T-cell (primary cell): ENCODE measurements at regions not wholly inside any gene's neighbourhood (a gene's known extent, or its start where the extent isn't known, plus 50 kb on each side); places are given as distances from the start of the nearest gene placed in this dataset.

ENCODE experiments used
- ATAC-seq, 4 experiments: fragments of 200-7000 bp in 3 of 4; fragments of 150-1000 bp in 1 of 4; cut with Tn5 transposase; replicated peaks in 1 of 4; 1 replicate in 3 of 4; 2 replicates in 1 of 4; pipeline ENCODE4 v1.10.0; 2021; ENCODE audit warnings: moderate library complexity in 3 of 4, mild to moderate bottlenecking in 2 of 4, moderate number of reproducible peaks in 1 of 4
- CTCF ChIA-PET, 2 donors: fragments of 300-600 bp; sonication (Branson Sonifier 250); formaldehyde crosslinking; loops; one replicate each; lab custom pipeline; 2022; ENCODE audit warnings: antibody characterized with exemption in 2 of 2; lab: Charles Lee
- POLR2A ChIA-PET, 2 donors: fragments of 300-600 bp; sonication (Branson Sonifier 250); formaldehyde crosslinking; loops; one replicate each; lab custom pipeline; 2022; ENCODE audit warnings: antibody characterized with exemption in 2 of 2; lab: Charles Lee
- DNase-seq, 35 experiments: peaks; one replicate each; pipeline versions ENCODE4 v3.0.0 to v3.0.0-alpha.2; 2013 to 2023
- H3K27ac ChIP-seq: one replicate; pipeline ENCODE4 v1.5.1; 2013; ENCODE audit warnings: low read length
- H3K27me3 ChIP-seq, 2 experiments: replicated peaks in 1 of 2; 1 replicate in 1 of 2; 2 replicates in 1 of 2; pipeline versions ENCODE4 v1.6.1 to v1.7.0; 2013; ENCODE audit warnings: low read length in 1 of 2, mixed read lengths in 1 of 2; ENCODE audit not compliant: control insufficient read depth in 2 of 2, insufficient read depth in 2 of 2; ENCODE audit errors: extremely low read depth in 1 of 2
- H3K36me3 ChIP-seq, 2 donors: 1 replicate in 1 of 2; 2 replicates in 1 of 2; pipeline versions ENCODE4 v1.6.1 to v1.7.0; 2013; ENCODE audit warnings: low read length in 1 of 2; ENCODE audit not compliant: control insufficient read depth in 2 of 2, insufficient read depth in 1 of 2; ENCODE audit errors: extremely low read depth in 1 of 2
- H3K4me1 ChIP-seq, 2 experiments: 1 replicate in 1 of 2; 2 replicates in 1 of 2; pipeline versions ENCODE4 v1.6.1 to v1.7.0; 2013; ENCODE audit warnings: low read length in 2 of 2, mixed read lengths in 1 of 2; ENCODE audit not compliant: insufficient read depth in 2 of 2, control insufficient read depth in 1 of 2; ENCODE audit errors: extremely low read depth in 1 of 2
- H3K4me3 ChIP-seq, 2 donors: 1 replicate in 1 of 2; 2 replicates in 1 of 2; pipeline versions ENCODE4 v1.5.1 to v1.7.0; 2013; ENCODE audit warnings: mild to moderate bottlenecking in 2 of 2, low read length in 1 of 2, moderate library complexity in 1 of 2; ENCODE audit not compliant: control insufficient read depth in 1 of 2; ENCODE audit errors: extremely low read depth in 1 of 2
- H3K9me3 ChIP-seq: 2 replicates; pipeline ENCODE4 v1.7.0; 2013
- H3K27ac Mint-ChIP-seq, 2 donors: one replicate each; pipeline ENCODE4 v1.8.0; 2020 to 2021; ENCODE audit warnings: mild to moderate bottlenecking in 2 of 2, mixed read lengths in 2 of 2
- H3K27me3 Mint-ChIP-seq, 2 donors: one replicate each; pipeline ENCODE4 v1.8.0; 2021 to 2022; ENCODE audit warnings: mixed read lengths in 2 of 2
- H3K36me3 Mint-ChIP-seq: one replicate; pipeline ENCODE4 v1.8.0; 2021; ENCODE audit warnings: mixed read lengths
- H3K4me1 Mint-ChIP-seq, 3 donors: one replicate each; pipeline ENCODE4 v1.8.0; 2020 to 2022; ENCODE audit warnings: mixed read lengths in 3 of 3, mild to moderate bottlenecking in 1 of 3
- H3K4me3 Mint-ChIP-seq, 3 donors: one replicate each; pipeline ENCODE4 v1.8.0; 2020 to 2022; ENCODE audit warnings: mild to moderate bottlenecking in 3 of 3, mixed read lengths in 3 of 3, moderate library complexity in 3 of 3
- H3K9me3 Mint-ChIP-seq, 3 donors: one replicate each; pipeline ENCODE4 v1.8.0; 2020 to 2022; ENCODE audit warnings: mixed read lengths in 3 of 3
- WGBS: methylation state at CpG from one replicate; pipeline ENCODE4 v1.1.5; 2013; ENCODE audit warnings: missing lambda C conversion rate; ENCODE audit not compliant: insufficient coverage; 5-methylcytosine and 5-hydroxymethylcytosine counted together

DNA sequence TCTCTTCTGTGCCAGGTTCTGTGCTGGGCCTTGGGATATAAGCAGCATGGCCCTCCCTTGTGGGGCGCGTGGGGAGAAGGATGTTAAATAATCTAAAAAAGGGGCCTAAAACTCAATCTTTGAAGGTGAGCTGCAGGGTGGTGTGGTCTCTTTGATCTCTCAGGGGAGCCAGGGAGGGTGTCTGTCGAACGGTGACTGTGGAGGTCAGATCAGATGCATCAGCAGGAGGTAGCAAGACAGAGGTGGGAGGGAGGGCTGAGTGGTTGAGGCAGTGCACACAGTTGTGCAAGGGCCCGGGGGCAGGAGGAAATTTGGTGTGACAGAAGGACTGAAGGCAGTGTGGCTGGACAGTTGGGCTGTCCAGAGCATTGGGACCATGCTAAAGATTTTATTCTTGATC, 287.3 kb downstream of the BMP7 start:
- CTCF ChIA-PET = no interaction called here

GRCh38 chr20:56981301-56981700, 285.1 kb downstream of the BMP7 start:
- Histone ChIP-seq H3K4me3 (no peak overlapping the region), H3K27me3 (peaks cover 0 to 24% of the 10 kb centered on the region in 2 experiments), H3K36me3 (no peaks in the 10 kb centered on the region), H3K9me3 (no peaks in the 10 kb centered on the region), H3K4me1 (no peaks in the 10 kb centered on the region), H3K27ac (no peak overlapping the region)
- DNase-seq (no peak), ATAC-seq (no peak)
- Mint-ChIP-seq H3K9me3 (peaks cover 6 to 21% (median 7%) of the 10 kb centered on the region in 3 donors), H3K27me3 (peaks cover 27 to 34% of the 10 kb centered on the region in 2 donors), H3K4me3 (no peak overlapping the region), H3K4me1 (no peaks in the 10 kb centered on the region), H3K27ac (no peak overlapping the region), H3K36me3 (no peaks in the 10 kb centered on the region)
- WGBS = no CpG with 5 or more reads among the region's 5 CpGs
- ChIA-PET POLR2A (no interaction called here), CTCF (no interaction called here)

More for the DNA sequence above, 287.3 kb downstream of the BMP7 start:
- no peaks in the 10 kb centered on the region for H3K36me3 ChIP-seq
- DNase-seq (no peak), ATAC-seq (no peak)
- Mint-ChIP-seq H3K27ac (no peak overlapping the region), H3K9me3 (peaks cover 2 to 11% (median 2%) of the 10 kb centered on the region in 3 donors), H3K4me3 (no peak overlapping the region), H3K4me1 (no peaks in the 10 kb centered on the region), H3K27me3 (peaks cover 44 to 49% of the 10 kb centered on the region in 2 donors), H3K36me3 (no peaks in the 10 kb centered on the region)
- POLR2A ChIA-PET = no interaction called here
- H3K4me1 ChIP-seq = no peaks in the 10 kb centered on the region
- WGBS = 51% methylated on average over 4 of the region's 5 CpGs
- peaks cover 0 to 46% of the 10 kb centered on the region in 2 experiments for H3K27me3 ChIP-seq
- H3K4me3 ChIP-seq = no peak overlapping the region
- H3K9me3 ChIP-seq = no peaks in the 10 kb centered on the region
- no peak overlapping the region for H3K27ac ChIP-seq

DNA sequence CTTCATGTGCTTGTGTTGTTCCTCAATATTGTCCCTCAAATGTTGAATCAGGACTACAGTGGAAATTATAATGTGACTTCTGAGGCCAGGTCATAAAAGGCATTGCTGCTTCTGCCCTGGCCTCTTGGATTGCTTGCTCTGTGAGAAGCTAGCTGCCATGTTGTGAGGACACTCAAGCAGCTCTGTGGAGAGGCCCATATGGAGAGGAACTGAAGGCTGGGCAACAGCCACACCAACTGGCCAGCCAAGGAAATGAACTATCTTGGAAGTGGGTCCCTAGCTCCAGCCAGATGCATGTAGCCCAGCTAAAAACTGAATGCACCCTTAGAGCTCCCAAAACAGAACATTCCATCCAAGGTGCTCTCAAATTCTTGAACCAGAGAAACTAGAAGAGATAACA, 282.6 kb downstream of the BMP7 start:
- Mint-ChIP-seq H3K27me3 (peaks cover 7 to 14% of the 10 kb centered on the region in 2 donors), H3K4me1 (no peaks in the 10 kb centered on the region), H3K27ac (no peak overlapping the region), H3K36me3 (no peaks in the 10 kb centered on the region), H3K4me3 (no peak overlapping the region), H3K9me3 (peaks cover 6 to 26% (median 7%) of the 10 kb centered on the region in 3 donors)
- Histone ChIP-seq H3K36me3 (no peaks in the 10 kb centered on the region), H3K27ac (no peak overlapping the region), H3K4me3 (no peak overlapping the region), H3K4me1 (no peaks in the 10 kb centered on the region), H3K27me3 (peaks cover 0 to 5% of the 10 kb centered on the region in 2 experiments), H3K9me3 (no peaks in the 10 kb centered on the region)
- DNase-seq (no peak), ATAC-seq (no peak)
- ChIA-PET POLR2A (no interaction called here), CTCF (interaction anchor here in 1 of 2 donors (0.5 kb wide), 1 partner anchor 415 kb away, joined by 3 read pairs; no protein-coding TSS in a partner anchor)

- H3K4me3 Mint-ChIP-seq = no peak overlapping the region
- no CpG with 5 or more reads among the region's 2 CpGs for WGBS
- ChIA-PET POLR2A (no interaction called here), CTCF (no interaction called here)
- no peak overlapping the region for H3K27ac ChIP-seq
- no peaks in the 10 kb centered on the region for H3K36me3 Mint-ChIP-seq
- no peaks in the 10 kb centered on the region for H3K4me1 ChIP-seq
- H3K9me3 ChIP-seq = no peaks in the 10 kb centered on the region
- no peak overlapping the region for H3K27ac Mint-ChIP-seq
- DNase-seq = no peak
- no peak for ATAC-seq
- peaks cover 2 to 8% of the 10 kb centered on the region in 2 donors for H3K27me3 Mint-ChIP-seq
- H3K27me3 ChIP-seq = peaks cover 0 to 5% of the 10 kb centered on the region in 2 experiments
- no peaks in the 10 kb centered on the region for H3K4me1 Mint-ChIP-seq
- peaks cover 6 to 26% (median 7%) of the 10 kb centered on the region in 3 donors for H3K9me3 Mint-ChIP-seq
- no peak overlapping the region for H3K4me3 ChIP-seq
- H3K36me3 ChIP-seq = no peaks in the 10 kb centered on the region
These were observed 281.3 kb downstream of the BMP7 start for GRCh38 chr20:56985066-56985685.

DNA sequence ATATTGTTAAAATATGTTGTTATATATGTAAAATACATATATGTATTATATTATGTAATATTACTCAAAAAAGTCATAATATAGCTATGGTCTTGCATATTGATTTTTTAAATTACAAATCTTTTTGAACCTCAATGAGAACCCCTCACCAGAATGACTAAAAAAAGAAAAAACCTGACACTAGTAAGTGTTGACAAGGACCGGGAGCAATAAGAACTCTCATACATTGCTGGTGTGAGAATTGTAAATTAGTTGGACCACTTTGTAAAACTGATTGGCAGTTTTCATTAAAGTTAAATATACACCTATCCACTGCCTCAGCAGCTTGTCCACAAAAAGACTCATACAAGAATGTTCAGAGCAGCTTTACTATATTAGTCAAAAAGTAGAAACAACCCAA, 280.0 kb downstream of the BMP7 start:
- H3K27ac ChIP-seq = no peak overlapping the region
- H3K36me3 Mint-ChIP-seq = no peaks in the 10 kb centered on the region
- ATAC-seq = no peak
- H3K4me1 Mint-ChIP-seq = no peaks in the 10 kb centered on the region
- no peaks in the 10 kb centered on the region for H3K36me3 ChIP-seq
- H3K4me1 ChIP-seq = no peaks in the 10 kb centered on the region
- ChIA-PET POLR2A (no interaction called here), CTCF (no interaction called here)
- no peaks in the 10 kb centered on the region for H3K9me3 ChIP-seq
- no peak for DNase-seq
- H3K27ac Mint-ChIP-seq = no peak overlapping the region
- H3K9me3 Mint-ChIP-seq = peaks cover 6 to 26% (median 7%) of the 10 kb centered on the region in 3 donors
- peaks cover 2 to 8% of the 10 kb centered on the region in 2 donors for H3K27me3 Mint-ChIP-seq
- no peak overlapping the region for H3K4me3 ChIP-seq
- WGBS = no CpG with 5 or more reads among the region's 1 CpG
- H3K27me3 ChIP-seq = peaks cover 0 to 9% of the 10 kb centered on the region in 2 experiments
- H3K4me3 Mint-ChIP-seq = no peak overlapping the region

GRCh38 chr20:56986931-56987720, 279.3 kb downstream of the BMP7 start:
- H3K4me3 ChIP-seq = no peak overlapping the region
- WGBS = 68% methylated on average over 6 of the region's 12 CpGs
- no peaks in the 10 kb centered on the region for H3K4me1 ChIP-seq
- Mint-ChIP-seq H3K27me3 (peaks cover 2 to 8% of the 10 kb centered on the region in 2 donors), H3K27ac (no peak overlapping the region), H3K36me3 (no peaks in the 10 kb centered on the region), H3K4me3 (no peak overlapping the region), H3K4me1 (no peaks in the 10 kb centered on the region), H3K9me3 (peaks cover 6 to 26% (median 7%) of the 10 kb centered on the region in 3 donors)
- H3K27ac ChIP-seq = no peak overlapping the region
- DNase-seq = no peak
- ATAC-seq = no peak
- ChIA-PET POLR2A (no interaction called here), CTCF (no interaction called here)
- no peaks in the 10 kb centered on the region for H3K36me3 ChIP-seq
- peaks cover 0 to 10% of the 10 kb centered on the region in 2 experiments for H3K27me3 ChIP-seq
- H3K9me3 ChIP-seq = no peaks in the 10 kb centered on the region
